ENCODE measurements at regions not wholly inside any gene's neighbourhood (a gene's known extent, or its start where the extent isn't known, plus 50 kb on each side); places are given as distances from the start of the nearest gene placed in this dataset.

- Mint-ChIP-seq H3K27ac (no peak overlapping the region; a peak in 1 of 7 replicates), H3K27me3 (ENCODE audit: low read depth) (peaks cover 4% of the 10 kb centered on the region)
- TF ChIP-seq CTCF (conservative IDR thresholded peaks at IDR 0.05): no peak
Measured at GRCh38 chr1:38242506-38242905, 195.9 kb upstream of the POU3F1 start.

More at GRCh38 chr1:38242506-38242905, 195.9 kb upstream of the POU3F1 start:
- no peak overlapping the region for H3K23ac ChIP-seq (ENCODE audit: insufficient read length, low read depth, low read length)
- Mint-ChIP-seq H3K9me3 (no peaks in the 10 kb centered on the region; a peak in 1 of 5 replicates), H3K4me3 (no peak overlapping the region), H3K4me1 (peaks cover 37 to 42% of the 10 kb centered on the region in 2 experiments), H3K36me3 (ENCODE audit: insufficient read depth in 1 of 3, low read depth in 3 of 3) (no peaks in the 10 kb centered on the region)
- H3K23me2 ChIP-seq (ENCODE audit: insufficient read length, low read depth, low read length, poor library complexity, severe bottlenecking): no peaks in the 10 kb centered on the region
- H3K4me1 ChIP-seq (ENCODE audit: insufficient read depth, low read length): peaks cover 13% of the 10 kb centered on the region; the same call in 1 of the 2 replicates
- H3K9ac ChIP-seq (ENCODE audit: extremely low read depth, insufficient read length, low read length): no peak overlapping the region
- H3K79me1 ChIP-seq (ENCODE audit: insufficient read depth, low read depth, low read length, poor library complexity, severe bottlenecking): no peaks in the 10 kb centered on the region
- H4K20me1 ChIP-seq (ENCODE audit: control insufficient read depth, insufficient read depth, insufficient read length): no peaks in the 10 kb centered on the region
- H4K5ac ChIP-seq (ENCODE audit: insufficient read length, low read depth, low read length): no peak overlapping the region
- H3K56ac ChIP-seq (ENCODE audit: insufficient read length, low read depth, low read length): no peak overlapping the region
- H3K79me2 ChIP-seq (ENCODE audit: insufficient read depth, low read length): no peaks in the 10 kb centered on the region
- DNase-seq: no peak
- no peak overlapping the region for H3K4me2 ChIP-seq (ENCODE audit: insufficient read depth, insufficient read length, low read length)
- no peaks in the 10 kb centered on the region for H3K9me3 ChIP-seq (ENCODE audit: control insufficient read depth, low read depth, low read length)
- H2BK15ac ChIP-seq (ENCODE audit: low read depth, low read length): no peak overlapping the region
- no peak overlapping the region for H3K27ac ChIP-seq (ENCODE audit: insufficient read length, low read depth, low read length)
- H2BK120ac ChIP-seq (ENCODE audit: low read depth, low read length, poor library complexity, severe bottlenecking): no peak overlapping the region
- H2BK5ac ChIP-seq (ENCODE audit: insufficient read length, low read length): no peak overlapping the region
- H2AFZ ChIP-seq (ENCODE audit: low read length): no peak overlapping the region
- no peak overlapping the region for H2AK5ac ChIP-seq (ENCODE audit: insufficient read length, low read length)
- H3K27me3 ChIP-seq (ENCODE audit: insufficient read depth, low read length): 0 out of 2 replicates have a peak, but pooled peaks cover 3% of the 10 kb centered on the region
- no CpG with 5 or more reads among the region's 5 CpGs for WGBS (ENCODE audit: extremely low coverage, insufficient read length, low lambda C conversion rate)
- H3T11ph ChIP-seq (ENCODE audit: low read length): no peak overlapping the region
- no peak overlapping the region for H2BK12ac ChIP-seq (ENCODE audit: insufficient read length, low read depth, low read length)
- H4K8ac ChIP-seq (replicated peaks; ENCODE audit: insufficient read length, low read depth, low read length): no peak overlapping the region
- no peak overlapping the region for H3K4ac ChIP-seq (ENCODE audit: low read depth, low read length)
- no peak overlapping the region for H3K14ac ChIP-seq (ENCODE audit: insufficient read depth, low read length)
- no peak overlapping the region for H4K91ac ChIP-seq (ENCODE audit: insufficient read length, low read depth, low read length)
- H2BK20ac ChIP-seq (ENCODE audit: low read depth, low read length, poor library complexity, severe bottlenecking): no peak overlapping the region
- H3K18ac ChIP-seq (ENCODE audit: insufficient read length, low read depth, low read length): no peak overlapping the region

Data from H9 (cell line).